Loucy (cell line): ENCODE measurements at regions not wholly inside any gene's neighbourhood (a gene's known extent, or its start where the extent isn't known, plus 50 kb on each side); places are given as distances from the start of the nearest gene placed in this dataset.

Experiments used
- H2AFZ ChIP-seq: fragments of 200-600 bp; sonication (generic); 2 replicates; pipeline ENCODE4 v1.6.0; 2016; ENCODE audit warnings: antibody characterized with exemption, mild to moderate bottlenecking, low read length, moderate library complexity
- H3F3A ChIP-seq: fragments of 200-600 bp; 2 replicates; pipeline ENCODE4 v1.6.0; 2016; ENCODE audit warnings: antibody characterized with exemption, low read depth, mild to moderate bottlenecking
- H3K27me3 ChIP-seq: fragments of 200-600 bp; sonication (generic); 2 replicates; pipeline ENCODE4 v1.6.1; 2014; ENCODE audit warnings: low read length, mild to moderate bottlenecking; ENCODE audit not compliant: insufficient read depth, poor library complexity, severe bottlenecking
- H3K36me3 ChIP-seq: fragments of 200-600 bp; sonication (generic); 2 replicates; pipeline ENCODE4 v1.6.1; 2016; ENCODE audit warnings: low read length; ENCODE audit not compliant: insufficient read depth
- H3K4me1 ChIP-seq: fragments of 200-600 bp; sonication (generic); 2 replicates; pipeline ENCODE4 v1.5.1; 2014; ENCODE audit warnings: low read length, mild to moderate bottlenecking; ENCODE audit not compliant: insufficient read depth, poor library complexity, severe bottlenecking
- H3K4me2 ChIP-seq: fragments of 200-600 bp; sonication (generic); 2 replicates; pipeline ENCODE4 v1.6.0; 2014; ENCODE audit warnings: antibody characterized with exemption, low read length, low read depth, mild to moderate bottlenecking; ENCODE audit not compliant: poor library complexity, severe bottlenecking
- H3K4me3 ChIP-seq: fragments of 200-600 bp; sonication (generic); 2 replicates; pipeline ENCODE4 v1.5.1; 2014; ENCODE audit warnings: low read length, mild to moderate bottlenecking, mixed read lengths; ENCODE audit not compliant: poor library complexity, severe bottlenecking
- H3K79me2 ChIP-seq: fragments of 200-600 bp; sonication (generic); 2 replicates; pipeline ENCODE4 v1.6.1; 2014; ENCODE audit warnings: low read length; ENCODE audit not compliant: insufficient read depth
- H3K9ac ChIP-seq: fragments of 200-600 bp; sonication (generic); 2 replicates; pipeline ENCODE4 v1.6.0; 2014; ENCODE audit warnings: mild to moderate bottlenecking, low read depth, low read length, moderate library complexity; ENCODE audit not compliant: poor library complexity, severe bottlenecking
- H3K9me2 ChIP-seq: fragments of 200-600 bp; sonication (generic); replicated peaks from 2 replicates; pipeline ENCODE4 v1.6.1; 2016; ENCODE audit warnings: low read depth, low read length, mixed read lengths
- H3K9me3 ChIP-seq: fragments of 200-600 bp; sonication (generic); 2 replicates; pipeline ENCODE4 v1.6.1; 2014; ENCODE audit warnings: mild to moderate bottlenecking, antibody characterized with exemption, low read length, low read depth; ENCODE audit not compliant: insufficient read depth
- H4K20me1 ChIP-seq: fragments of 200-600 bp; sonication (generic); 2 replicates; pipeline ENCODE4 v1.6.0; 2014; ENCODE audit warnings: antibody characterized with exemption, low read length, mild to moderate bottlenecking; ENCODE audit not compliant: insufficient read depth, poor library complexity, severe bottlenecking
- CTCF ChIP-seq: fragments of 200-600 bp; sonication (generic); conservative IDR thresholded peaks from 2 replicates; pipeline ENCODE4 v1.5.1; 2014; ENCODE audit warnings: mild to moderate bottlenecking, antibody characterized with exemption, low read length
- EZH2phosphoT487 ChIP-seq: fragments of 200-600 bp; IDR thresholded peaks from 2 replicates; pipeline ENCODE4 v1.6.1; 2018; ENCODE audit warnings: antibody characterized with exemption, mild to moderate bottlenecking, moderate library complexity, borderline replicate concordance

- H2AFZ ChIP-seq, result no peak overlapping the region
- no peak overlapping the region for H3K9ac ChIP-seq
- H3K9me3 ChIP-seq, result no peaks in the 10 kb centered on the region
- H3K4me3 ChIP-seq, result no peak overlapping the region
- no peak overlapping the region for H3K4me2 ChIP-seq
- H4K20me1 ChIP-seq, result no peaks in the 10 kb centered on the region
- no peak for TF ChIP-seq EZH2phosphoT487
- TF ChIP-seq CTCF, result no peak
- no peaks in the 10 kb centered on the region for H3K4me1 ChIP-seq
- H3F3A ChIP-seq, result no peaks in the 10 kb centered on the region
- H3K79me2 ChIP-seq, result no peaks in the 10 kb centered on the region
- H3K9me2 ChIP-seq, result no peaks in the 10 kb centered on the region
- no peaks in the 10 kb centered on the region for H3K36me3 ChIP-seq
- H3K27me3 ChIP-seq, result no peaks in the 10 kb centered on the region
Observed at GRCh38 chr3:73885862-73886261, 261.1 kb upstream of the PDZRN3 start.

GRCh38 chr3:73884361-73884760 is 259.6 kb upstream of the PDZRN3 start:
- no peaks in the 10 kb centered on the region for H3K27me3 ChIP-seq
- H3K9ac ChIP-seq, result no peak overlapping the region
- no peak for TF ChIP-seq EZH2phosphoT487
- TF ChIP-seq CTCF, result no peak
- H3K4me1 ChIP-seq, result no peaks in the 10 kb centered on the region
- H3K9me2 ChIP-seq, result 0 out of 2 replicates have a peak, but pooled peaks cover 3% of the 10 kb centered on the region
- no peaks in the 10 kb centered on the region for H3K9me3 ChIP-seq
- no peak overlapping the region for H3K4me3 ChIP-seq
- no peaks in the 10 kb centered on the region for H3K79me2 ChIP-seq
- H2AFZ ChIP-seq, result no peak overlapping the region
- no peaks in the 10 kb centered on the region for H4K20me1 ChIP-seq
- no peaks in the 10 kb centered on the region for H3F3A ChIP-seq
- H3K4me2 ChIP-seq, result no peak overlapping the region
- no peaks in the 10 kb centered on the region for H3K36me3 ChIP-seq

GRCh38 chr3:73883497-73883896 is 258.8 kb upstream of the PDZRN3 start:
- Histone ChIP-seq H4K20me1 (no peaks in the 10 kb centered on the region), H3K36me3 (no peaks in the 10 kb centered on the region), H2AFZ (no peak overlapping the region), H3K4me2 (no peak overlapping the region), H3K4me1 (no peaks in the 10 kb centered on the region), H3K9ac (no peak overlapping the region), H3F3A (no peaks in the 10 kb centered on the region), H3K79me2 (no peaks in the 10 kb centered on the region), H3K9me2 (0 out of 2 replicates have a peak, but pooled peaks cover 3% of the 10 kb centered on the region), H3K9me3 (no peaks in the 10 kb centered on the region), H3K4me3 (no peak overlapping the region), H3K27me3 (no peaks in the 10 kb centered on the region)
- TF ChIP-seq CTCF (no peak), EZH2phosphoT487 (no peak)
